ENCODE measurements at regions not wholly inside any gene's neighbourhood (a gene's known extent, or its start where the extent isn't known, plus 50 kb on each side); places are given as distances from the start of the nearest gene placed in this dataset.
"Not testable (repeated sequence)": the region's sequence is repeated elsewhere in the genome, so short reads cannot be mapped to it uniquely, and the experiment has no call there.

- no peak overlapping the region for H3K27ac Mint-ChIP-seq
- H3K9me3 Mint-ChIP-seq = peaks cover 0 to 5% of the 10 kb centered on the region in 2 donors
- no peak for DNase-seq (ENCODE audit: low spot score in 2 of 2)
- no peaks in the 10 kb centered on the region for H3K36me3 Mint-ChIP-seq
- no peak for ATAC-seq
Measured at GRCh38 chr3:86554383-86554782, 436.6 kb downstream of the VGLL3 start.

- no peak for ATAC-seq
- Mint-ChIP-seq H3K9me3 (peaks cover 8 to 9% of the 10 kb centered on the region in 2 donors), H3K27ac (no peak overlapping the region), H3K36me3 (no peaks in the 10 kb centered on the region)
- no peak for DNase-seq (ENCODE audit: low spot score in 2 of 2)
Measured at GRCh38 chr3:86547692-86548091, 443.3 kb downstream of the VGLL3 start.

- Mint-ChIP-seq H3K9me3 (peaks cover 9 to 10% of the 10 kb centered on the region in 2 donors), H3K27ac (no peak overlapping the region), H3K36me3 (no peaks in the 10 kb centered on the region)
- ATAC-seq (no peak), DNase-seq (ENCODE audit: low spot score in 2 of 2) (no peak)
Measured at GRCh38 chr3:86537171-86537570, 453.8 kb downstream of the VGLL3 start.

GRCh38 chr3:86519819-86520218, 471.1 kb downstream of the VGLL3 start:
- peaks cover 0 to 9% of the 10 kb centered on the region in 2 donors for H3K9me3 Mint-ChIP-seq
- ATAC-seq = no peak

GRCh38 chr3:86481636-86482035, 509.3 kb downstream of the VGLL3 start:
- no peak overlapping the region for H3K27ac Mint-ChIP-seq

More at GRCh38 chr3:86519819-86520218, 471.1 kb downstream of the VGLL3 start:
- H3K36me3 Mint-ChIP-seq = no peaks in the 10 kb centered on the region
- DNase-seq (ENCODE audit: low spot score in 2 of 2) = no peak
- H3K27ac Mint-ChIP-seq = no peak overlapping the region

GRCh38 chr3:86481031-86481430, 509.9 kb downstream of the VGLL3 start:
- peaks cover 19 to 25% of the 10 kb centered on the region in 2 donors for H3K9me3 Mint-ChIP-seq
- DNase-seq (ENCODE audit: low spot score in 2 of 2) = no peak
- no peak for ATAC-seq
- H3K36me3 Mint-ChIP-seq = no peaks in the 10 kb centered on the region
- H3K27ac Mint-ChIP-seq = no peak overlapping the region

More at GRCh38 chr3:86481636-86482035, 509.3 kb downstream of the VGLL3 start:
- Mint-ChIP-seq H3K9me3 (peaks cover 19 to 25% of the 10 kb centered on the region in 2 donors), H3K36me3 (no peaks in the 10 kb centered on the region)
- DNase-seq (ENCODE audit: low spot score in 2 of 2) = no peak
- ATAC-seq = no peak

- Mint-ChIP-seq H3K36me3 (no peaks in the 10 kb centered on the region), H3K9me3 (peaks cover 9 to 12% of the 10 kb centered on the region in 2 donors), H3K27ac (no peak overlapping the region)
- ATAC-seq = no peak
- DNase-seq (ENCODE audit: low spot score in 2 of 2) = no peak
Measured at GRCh38 chr3:86464180-86464579, 526.8 kb downstream of the VGLL3 start.

- H3K27ac Mint-ChIP-seq = no peak overlapping the region
- DNase-seq (ENCODE audit: low spot score in 2 of 2) = no peak
- no peak for ATAC-seq
- H3K36me3 Mint-ChIP-seq = no peaks in the 10 kb centered on the region
- H3K9me3 Mint-ChIP-seq = peaks cover 4 to 12% of the 10 kb centered on the region in 2 donors
Measured at GRCh38 chr3:86451749-86452148, 539.2 kb downstream of the VGLL3 start.

GRCh38 chr3:86438544-86438943, 552.4 kb downstream of the VGLL3 start:
- Mint-ChIP-seq H3K36me3 (no peaks in the 10 kb centered on the region), H3K27ac (no peak overlapping the region), H3K9me3 (peaks cover 6 to 13% of the 10 kb centered on the region in 2 donors)
- ATAC-seq (no peak), DNase-seq (ENCODE audit: low spot score in 2 of 2) (no peak)

- DNase-seq (ENCODE audit: low spot score in 2 of 2) = no peak
- Mint-ChIP-seq H3K36me3 (peaks cover 0 to 9% of the 10 kb centered on the region in 2 donors), H3K9me3 (peaks cover 7 to 15% of the 10 kb centered on the region in 2 donors), H3K27ac (no peak overlapping the region)
- ATAC-seq = no peak
Measured at GRCh38 chr3:86427343-86427742, 563.6 kb downstream of the VGLL3 start.

- DNase-seq (ENCODE audit: low spot score in 2 of 2) = no peak
- Mint-ChIP-seq H3K36me3 (peaks cover 0 to 9% of the 10 kb centered on the region in 2 donors), H3K9me3 (peaks cover 7 to 12% of the 10 kb centered on the region in 2 donors), H3K27ac (no peak overlapping the region)
- ATAC-seq = no peak
Measured at GRCh38 chr3:86420990-86421739, 569.8 kb downstream of the VGLL3 start.

GRCh38 chr3:86418861-86419260, 572.1 kb downstream of the VGLL3 start:
- H3K36me3 Mint-ChIP-seq = no peaks in the 10 kb centered on the region
- no peak for ATAC-seq

GRCh38 chr3:86416334-86416733, 574.6 kb downstream of the VGLL3 start:
- DNase-seq (ENCODE audit: low spot score in 2 of 2) (no peak), ATAC-seq (no peak)
- H3K27ac Mint-ChIP-seq = no peak overlapping the region
- peaks cover 0 to 9% of the 10 kb centered on the region in 2 donors for H3K9me3 Mint-ChIP-seq
- H3K36me3 Mint-ChIP-seq = no peaks in the 10 kb centered on the region

More at GRCh38 chr3:86418861-86419260, 572.1 kb downstream of the VGLL3 start:
- DNase-seq (ENCODE audit: low spot score in 2 of 2) = no peak
- no peak overlapping the region for H3K27ac Mint-ChIP-seq
- peaks cover 0 to 5% of the 10 kb centered on the region in 2 donors for H3K9me3 Mint-ChIP-seq

- H3K27ac Mint-ChIP-seq = no peak overlapping the region
Measured at GRCh38 chr3:86413645-86414044, 577.3 kb downstream of the VGLL3 start.

GRCh38 chr3:86410587-86410986, 580.4 kb downstream of the VGLL3 start:
- Mint-ChIP-seq H3K27ac (no peak overlapping the region), H3K36me3 (no peaks in the 10 kb centered on the region), H3K9me3 (peaks cover 12 to 19% of the 10 kb centered on the region in 2 donors)
- ATAC-seq (no peak), DNase-seq (ENCODE audit: low spot score in 2 of 2) (no peak)

More at GRCh38 chr3:86413645-86414044, 577.3 kb downstream of the VGLL3 start:
- no peaks in the 10 kb centered on the region for H3K36me3 Mint-ChIP-seq
- peaks cover 5 to 14% of the 10 kb centered on the region in 2 donors for H3K9me3 Mint-ChIP-seq
- DNase-seq (ENCODE audit: low spot score in 2 of 2) (no peak), ATAC-seq (no peak)

- not testable (repeated sequence) for H3K36me3 Mint-ChIP-seq; DNase-seq (ENCODE audit: low spot score in 2 of 2); ATAC-seq; H3K27ac Mint-ChIP-seq
- H3K9me3 Mint-ChIP-seq = peaks cover 17 to 21% of the 10 kb centered on the region in 2 donors
Measured at GRCh38 chr3:86389759-86390158, 601.2 kb downstream of the VGLL3 start.

- no peak overlapping the region for H3K27ac Mint-ChIP-seq
- ATAC-seq (no peak), DNase-seq (ENCODE audit: low spot score in 2 of 2) (no peak)
- H3K36me3 Mint-ChIP-seq = no peaks in the 10 kb centered on the region
- H3K9me3 Mint-ChIP-seq = peaks cover 18 to 20% of the 10 kb centered on the region in 2 donors
Measured at GRCh38 chr3:86388820-86389219, 602.1 kb downstream of the VGLL3 start.

- Mint-ChIP-seq H3K9me3 (peaks cover 15 to 25% of the 10 kb centered on the region in 2 donors), H3K27ac (no peak overlapping the region), H3K36me3 (no peaks in the 10 kb centered on the region)
- ATAC-seq (no peak), DNase-seq (ENCODE audit: low spot score in 2 of 2) (no peak)
Measured at GRCh38 chr3:86382556-86382955, 608.4 kb downstream of the VGLL3 start.
